Mesothelial cell of epicardium (in vitro differentiated cells): ENCODE measurements at regions not wholly inside any gene's neighbourhood (a gene's known extent, or its start where the extent isn't known, plus 50 kb on each side); places are given as distances from the start of the nearest gene placed in this dataset.

Experiments used
- DNase-seq, 2 experiments: peaks; one replicate each; pipeline ENCODE4 v3.0.0; 2021; ENCODE audit warnings: low spot score in 2 of 2; ENCODE audit not compliant: unreplicated experiment in 2 of 2
- H3K27ac Mint-ChIP-seq: 2 replicates; pipeline ENCODE4 v1.8.0; 2021; ENCODE audit warnings: mixed read lengths
- H3K27me3 Mint-ChIP-seq: 2 replicates; pipeline ENCODE4 v1.8.0; 2021; ENCODE audit warnings: low read depth, mixed read lengths
- H3K36me3 Mint-ChIP-seq: 2 replicates; pipeline ENCODE4 v1.8.0; 2021; ENCODE audit warnings: mixed read lengths
- H3K4me1 Mint-ChIP-seq: 2 replicates; pipeline ENCODE4 v1.8.0; 2021; ENCODE audit warnings: mixed read lengths
- H3K4me3 Mint-ChIP-seq: 2 replicates; pipeline ENCODE4 v1.8.0; 2021; ENCODE audit warnings: mild to moderate bottlenecking, moderate library complexity, mixed read lengths
- H3K9me3 Mint-ChIP-seq: 2 replicates; pipeline ENCODE4 v1.8.0; 2021; ENCODE audit warnings: mixed read lengths
- TF ChIP-seq, protein P1 (sequence below): fragments of 200-600 bp; sonication (generic); IDR thresholded peaks from one replicate; pipeline ENCODE4 v1.5.0; 2021; ENCODE audit warnings: antibody characterized with exemption; ENCODE audit not compliant: unreplicated experiment

GRCh38 chr1:38296047-38296446 is 249.5 kb upstream of the POU3F1 start:
- Mint-ChIP-seq H3K27me3 (peaks cover 68% of the 10 kb centered on the region), H3K9me3 (peaks cover 4% of the 10 kb centered on the region), H3K4me1 (no peaks in the 10 kb centered on the region), H3K4me3 (no peak overlapping the region), H3K27ac (no peak overlapping the region), H3K36me3 (no peaks in the 10 kb centered on the region)
- no peak for DNase-seq
- TF ChIP-seq, protein P1, sequence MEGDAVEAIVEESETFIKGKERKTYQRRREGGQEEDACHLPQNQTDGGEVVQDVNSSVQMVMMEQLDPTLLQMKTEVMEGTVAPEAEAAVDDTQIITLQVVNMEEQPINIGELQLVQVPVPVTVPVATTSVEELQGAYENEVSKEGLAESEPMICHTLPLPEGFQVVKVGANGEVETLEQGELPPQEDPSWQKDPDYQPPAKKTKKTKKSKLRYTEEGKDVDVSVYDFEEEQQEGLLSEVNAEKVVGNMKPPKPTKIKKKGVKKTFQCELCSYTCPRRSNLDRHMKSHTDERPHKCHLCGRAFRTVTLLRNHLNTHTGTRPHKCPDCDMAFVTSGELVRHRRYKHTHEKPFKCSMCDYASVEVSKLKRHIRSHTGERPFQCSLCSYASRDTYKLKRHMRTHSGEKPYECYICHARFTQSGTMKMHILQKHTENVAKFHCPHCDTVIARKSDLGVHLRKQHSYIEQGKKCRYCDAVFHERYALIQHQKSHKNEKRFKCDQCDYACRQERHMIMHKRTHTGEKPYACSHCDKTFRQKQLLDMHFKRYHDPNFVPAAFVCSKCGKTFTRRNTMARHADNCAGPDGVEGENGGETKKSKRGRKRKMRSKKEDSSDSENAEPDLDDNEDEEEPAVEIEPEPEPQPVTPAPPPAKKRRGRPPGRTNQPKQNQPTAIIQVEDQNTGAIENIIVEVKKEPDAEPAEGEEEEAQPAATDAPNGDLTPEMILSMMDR: no peak

DNA sequence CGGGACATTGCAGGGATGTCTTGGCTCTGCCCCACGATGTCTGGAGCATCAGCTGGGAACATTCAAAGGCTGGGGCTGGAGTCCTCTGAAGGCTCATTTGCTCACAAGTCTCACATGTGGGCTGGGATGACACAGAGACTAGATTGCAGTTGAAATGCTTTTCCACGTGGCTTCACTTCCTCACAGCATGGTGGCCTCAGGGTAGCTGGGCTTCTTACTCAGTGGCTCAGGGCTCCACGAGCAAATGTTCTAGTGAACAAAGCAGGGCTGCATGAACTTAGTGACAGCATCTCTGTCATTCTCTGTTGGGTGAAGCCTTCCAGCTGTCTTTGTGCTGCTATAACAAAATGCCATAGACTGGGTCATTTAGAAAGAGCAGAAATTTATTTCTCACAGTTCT is 247.0 kb upstream of the POU3F1 start:
- H3K4me1 Mint-ChIP-seq: no peaks in the 10 kb centered on the region
- H3K4me3 Mint-ChIP-seq: no peak overlapping the region
- TF ChIP-seq, protein P1: no peak
- H3K27ac Mint-ChIP-seq: no peak overlapping the region
- peaks cover 4% of the 10 kb centered on the region for H3K9me3 Mint-ChIP-seq
- no peaks in the 10 kb centered on the region for H3K36me3 Mint-ChIP-seq
- H3K27me3 Mint-ChIP-seq: peaks cover 84% of the 10 kb centered on the region
- DNase-seq: no peak

- TF ChIP-seq, protein P1: no peak
- Mint-ChIP-seq H3K4me3 (no peak overlapping the region), H3K27me3 (peaks cover 80% of the 10 kb centered on the region), H3K9me3 (peaks cover 4% of the 10 kb centered on the region), H3K4me1 (no peaks in the 10 kb centered on the region), H3K36me3 (no peaks in the 10 kb centered on the region), H3K27ac (no peak overlapping the region)
- no peak for DNase-seq
Measured at GRCh38 chr1:38292969-38293368, 246.4 kb upstream of the POU3F1 start.

DNA sequence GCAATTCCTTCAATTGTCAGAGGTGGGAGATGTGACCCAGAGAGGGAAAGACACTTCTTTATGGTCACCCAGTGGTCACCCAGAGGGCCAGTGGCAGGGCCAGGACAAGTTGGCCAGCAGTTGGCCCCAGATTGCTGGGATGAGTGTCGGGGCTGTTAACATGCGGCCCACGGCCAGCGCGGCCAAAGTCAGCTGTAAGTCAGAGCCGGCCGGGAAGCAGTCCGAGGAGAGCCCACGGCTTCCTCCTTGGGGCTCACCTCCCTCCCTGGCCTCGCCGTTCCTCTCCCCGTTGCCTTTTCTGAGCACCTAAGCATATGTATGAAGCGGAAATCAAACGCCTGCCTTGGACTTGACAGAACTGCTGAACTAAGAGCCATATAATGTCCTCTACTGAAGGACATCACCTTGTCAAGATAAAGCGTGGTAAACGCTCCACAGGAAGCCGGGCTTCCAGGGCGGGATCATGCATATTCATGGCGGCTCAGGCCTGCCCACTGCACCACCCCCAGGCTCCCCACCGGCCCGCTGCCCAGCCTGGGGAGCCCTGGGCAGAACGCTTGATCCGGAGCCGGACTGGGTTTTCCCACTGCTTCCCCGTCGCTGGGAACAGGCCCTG is 245.4 kb upstream of the POU3F1 start:
- Mint-ChIP-seq H3K27me3 (peaks cover 75% of the 10 kb centered on the region), H3K27ac (no peak overlapping the region), H3K4me3 (peak overlapping the region; percentile 45), H3K4me1 (no peaks in the 10 kb centered on the region), H3K36me3 (no peaks in the 10 kb centered on the region), H3K9me3 (peaks cover 4% of the 10 kb centered on the region)
- TF ChIP-seq, protein P1: no peak
- no peak for DNase-seq

DNA sequence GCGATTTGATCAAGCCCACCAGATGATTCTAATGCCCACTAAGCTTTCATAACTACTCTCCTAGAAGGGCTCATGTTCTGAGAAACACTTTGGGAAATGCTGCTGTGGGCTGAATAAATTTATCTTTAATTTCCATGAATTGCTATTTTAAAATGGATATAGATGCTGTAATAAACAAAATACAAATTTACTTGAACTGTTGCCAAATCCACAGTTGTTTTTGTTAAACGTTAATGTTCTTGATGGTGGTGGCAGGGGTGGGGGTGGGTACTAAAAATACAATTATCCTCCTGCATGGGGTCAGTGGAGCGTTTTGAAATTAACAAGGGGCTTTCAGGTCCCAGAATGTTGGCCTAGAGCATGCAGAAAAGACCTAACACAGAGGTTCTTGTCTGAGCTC is 244.7 kb upstream of the POU3F1 start:
- H3K27ac Mint-ChIP-seq: no peak overlapping the region
- H3K9me3 Mint-ChIP-seq: peaks cover 4% of the 10 kb centered on the region
- H3K4me3 Mint-ChIP-seq: no peak overlapping the region
- no peak for DNase-seq
- TF ChIP-seq, protein P1: no peak
- no peaks in the 10 kb centered on the region for H3K4me1 Mint-ChIP-seq
- H3K36me3 Mint-ChIP-seq: no peaks in the 10 kb centered on the region
- H3K27me3 Mint-ChIP-seq: peaks cover 69% of the 10 kb centered on the region

GRCh38 chr1:38289034-38289433 is 242.4 kb upstream of the POU3F1 start:
- Mint-ChIP-seq H3K27ac (no peak overlapping the region), H3K4me1 (peaks cover 2% of the 10 kb centered on the region), H3K27me3 (peaks cover 60% of the 10 kb centered on the region), H3K4me3 (no peak overlapping the region), H3K9me3 (no peaks in the 10 kb centered on the region), H3K36me3 (no peaks in the 10 kb centered on the region)
- TF ChIP-seq, protein P1: no peak
- DNase-seq: no peak
